BJ (cell line): ENCODE measurements at regions not wholly inside any gene's neighbourhood (a gene's known extent, or its start where the extent isn't known, plus 50 kb on each side); places are given as distances from the start of the nearest gene placed in this dataset.

Source experiments
- CTCF ChIA-PET: fragments of 350-600 bp; formaldehyde crosslinking; extraction: SDS; loops from one replicate; lab custom pipeline; 2021; ENCODE audit warnings: antibody characterized with exemption, inconsistent platforms; lab: Yijun Ruan, JAX
- POLR2A ChIA-PET: fragments of 300-600 bp; sonication (Branson Sonifier 250); formaldehyde crosslinking; extraction: SDS; loops from one replicate; lab custom pipeline; 2021; ENCODE audit warnings: antibody characterized with exemption; lab: Charles Lee
- DNase-seq: peaks from one replicate; pipeline ENCODE4 v3.0.0-alpha.2; 2011; ENCODE audit warnings: low read depth
- H3K27me3 ChIP-seq: 2 replicates; pipeline ENCODE4 v1.6.0; 2011; ENCODE audit warnings: low read length; ENCODE audit not compliant: control insufficient read depth, insufficient read depth
- H3K36me3 ChIP-seq: 2 replicates; pipeline ENCODE4 v1.5.1; 2011; ENCODE audit warnings: low read length; ENCODE audit not compliant: control insufficient read depth, insufficient read depth
- H3K4me3 ChIP-seq: 2 replicates; pipeline ENCODE4 v1.5.1; 2011; ENCODE audit warnings: low read depth, mild to moderate bottlenecking, control low read depth, low read length
- CTCF ChIP-seq: IDR thresholded peaks from 2 replicates; pipeline ENCODE4 v1.5.1; 2011; ENCODE audit warnings: low read depth, mild to moderate bottlenecking, control low read depth, inconsistent platforms, low read length, moderate library complexity; ENCODE audit not compliant: insufficient read depth

- TF ChIP-seq CTCF, result no peak
- ChIA-PET CTCF (no interaction called here), POLR2A (no interaction called here)
- Histone ChIP-seq H3K27me3 (no peaks in the 10 kb centered on the region), H3K4me3 (no peak overlapping the region), H3K36me3 (no peaks in the 10 kb centered on the region)
- no peak for DNase-seq
Observed at GRCh38 chr13:55567721-55568625, 1572.7 kb upstream of the PRR20A start.

GRCh38 chr13:55569082-55569481, 1571.6 kb upstream of the PRR20A start:
- Histone ChIP-seq H3K27me3 (no peaks in the 10 kb centered on the region), H3K36me3 (no peaks in the 10 kb centered on the region), H3K4me3 (no peak overlapping the region)
- no peak for DNase-seq
- ChIA-PET POLR2A (no interaction called here), CTCF (no interaction called here)
- no peak for TF ChIP-seq CTCF

- no peaks in the 10 kb centered on the region for H3K36me3 ChIP-seq
- ChIA-PET POLR2A (no interaction called here), CTCF (no interaction called here)
- no peaks in the 10 kb centered on the region for H3K27me3 ChIP-seq
- DNase-seq, result no peak
- no peak overlapping the region for H3K4me3 ChIP-seq
- TF ChIP-seq CTCF, result no peak
Observed at GRCh38 chr13:55569514-55569913, 1571.2 kb upstream of the PRR20A start.

GRCh38 chr13:55570371-55570770, 1570.3 kb upstream of the PRR20A start:
- CTCF ChIA-PET, result no interaction called here
- TF ChIP-seq CTCF, result no peak
- DNase-seq, result no peak
- H3K4me3 ChIP-seq, result no peak overlapping the region
- no peaks in the 10 kb centered on the region for H3K27me3 ChIP-seq
- POLR2A ChIA-PET, result no interaction called here
- no peaks in the 10 kb centered on the region for H3K36me3 ChIP-seq

- no peak for DNase-seq
- Histone ChIP-seq H3K27me3 (no peaks in the 10 kb centered on the region), H3K36me3 (no peaks in the 10 kb centered on the region), H3K4me3 (no peak overlapping the region)
- CTCF ChIA-PET, result no interaction called here
- no peak for TF ChIP-seq CTCF
- POLR2A ChIA-PET, result no interaction called here
Observed at GRCh38 chr13:55571237-55571867, 1569.4 kb upstream of the PRR20A start.
